ENCODE measurements at regions not wholly inside any gene's neighbourhood (a gene's known extent, or its start where the extent isn't known, plus 50 kb on each side); places are given as distances from the start of the nearest gene placed in this dataset.

- Histone ChIP-seq H4K20me1 (ENCODE audit: insufficient read depth, low read length, poor library complexity, severe bottlenecking) (no peaks in the 10 kb centered on the region), H3K79me2 (ENCODE audit: insufficient read depth, low read length) (no peaks in the 10 kb centered on the region), H3K27me3 (ENCODE audit: insufficient read depth, low read length, poor library complexity, severe bottlenecking) (no peaks in the 10 kb centered on the region), H3K9me3 (ENCODE audit: insufficient read depth, low read depth, low read length) (no peaks in the 10 kb centered on the region), H3K9me2 (replicated peaks; ENCODE audit: low read depth, low read length) (no peaks in the 10 kb centered on the region), H3K36me3 (ENCODE audit: insufficient read depth, low read length) (no peaks in the 10 kb centered on the region), H3K4me3 (ENCODE audit: low read length, poor library complexity, severe bottlenecking) (no peak overlapping the region), H3K4me2 (ENCODE audit: low read depth, low read length, poor library complexity, severe bottlenecking) (no peak overlapping the region), H3K9ac (ENCODE audit: low read depth, low read length, poor library complexity, severe bottlenecking) (no peak overlapping the region), H3F3A (ENCODE audit: low read depth) (no peaks in the 10 kb centered on the region), H3K4me1 (ENCODE audit: insufficient read depth, low read length, poor library complexity, severe bottlenecking) (no peaks in the 10 kb centered on the region), H2AFZ (ENCODE audit: low read length) (no peak overlapping the region)
- TF ChIP-seq CTCF (conservative IDR thresholded peaks at IDR 0.05; ENCODE audit: low read length) (no peak), EZH2phosphoT487 (IDR thresholded peaks at IDR 0.05; ENCODE audit: borderline replicate concordance) (no peak)
Measured at GRCh38 chr2:16101196-16101595, 160.8 kb downstream of the MYCN start.

GRCh38 chr2:16100006-16100405, 159.7 kb downstream of the MYCN start:
- no peaks in the 10 kb centered on the region for H3K36me3 ChIP-seq (ENCODE audit: insufficient read depth, low read length)
- H3K4me2 ChIP-seq (ENCODE audit: low read depth, low read length, poor library complexity, severe bottlenecking), result no peak overlapping the region
- H3K4me1 ChIP-seq (ENCODE audit: insufficient read depth, low read length, poor library complexity, severe bottlenecking), result no peaks in the 10 kb centered on the region
- H3K4me3 ChIP-seq (ENCODE audit: low read length, poor library complexity, severe bottlenecking), result no peak overlapping the region
- no peaks in the 10 kb centered on the region for H3K9me3 ChIP-seq (ENCODE audit: insufficient read depth, low read depth, low read length)
- no peaks in the 10 kb centered on the region for H3K9me2 ChIP-seq (replicated peaks; ENCODE audit: low read depth, low read length)
- H3F3A ChIP-seq (ENCODE audit: low read depth), result no peaks in the 10 kb centered on the region
- TF ChIP-seq CTCF (conservative IDR thresholded peaks at IDR 0.05; ENCODE audit: low read length) (no peak), EZH2phosphoT487 (IDR thresholded peaks at IDR 0.05; ENCODE audit: borderline replicate concordance) (no peak)
- H3K27me3 ChIP-seq (ENCODE audit: insufficient read depth, low read length, poor library complexity, severe bottlenecking), result no peaks in the 10 kb centered on the region
- no peak overlapping the region for H3K9ac ChIP-seq (ENCODE audit: low read depth, low read length, poor library complexity, severe bottlenecking)
- no peaks in the 10 kb centered on the region for H4K20me1 ChIP-seq (ENCODE audit: insufficient read depth, low read length, poor library complexity, severe bottlenecking)
- H3K79me2 ChIP-seq (ENCODE audit: insufficient read depth, low read length), result no peaks in the 10 kb centered on the region
- H2AFZ ChIP-seq (ENCODE audit: low read length), result no peak overlapping the region

- H3K4me1 ChIP-seq (ENCODE audit: insufficient read depth, low read length, poor library complexity, severe bottlenecking), result no peaks in the 10 kb centered on the region
Measured at GRCh38 chr2:16099326-16099725, 159.0 kb downstream of the MYCN start.

More at GRCh38 chr2:16099326-16099725, 159.0 kb downstream of the MYCN start:
- H3K36me3 ChIP-seq (ENCODE audit: insufficient read depth, low read length), result no peaks in the 10 kb centered on the region
- TF ChIP-seq EZH2phosphoT487 (IDR thresholded peaks at IDR 0.05; ENCODE audit: borderline replicate concordance) (no peak), CTCF (conservative IDR thresholded peaks at IDR 0.05; ENCODE audit: low read length) (no peak)
- no peaks in the 10 kb centered on the region for H3F3A ChIP-seq (ENCODE audit: low read depth)
- no peak overlapping the region for H3K4me3 ChIP-seq (ENCODE audit: low read length, poor library complexity, severe bottlenecking)
- no peaks in the 10 kb centered on the region for H3K27me3 ChIP-seq (ENCODE audit: insufficient read depth, low read length, poor library complexity, severe bottlenecking)
- H3K4me2 ChIP-seq (ENCODE audit: low read depth, low read length, poor library complexity, severe bottlenecking), result no peak overlapping the region
- no peaks in the 10 kb centered on the region for H3K9me2 ChIP-seq (replicated peaks; ENCODE audit: low read depth, low read length)
- H3K9me3 ChIP-seq (ENCODE audit: insufficient read depth, low read depth, low read length), result no peaks in the 10 kb centered on the region
- H3K9ac ChIP-seq (ENCODE audit: low read depth, low read length, poor library complexity, severe bottlenecking), result no peak overlapping the region
- no peaks in the 10 kb centered on the region for H4K20me1 ChIP-seq (ENCODE audit: insufficient read depth, low read length, poor library complexity, severe bottlenecking)
- H3K79me2 ChIP-seq (ENCODE audit: insufficient read depth, low read length), result no peaks in the 10 kb centered on the region
- H2AFZ ChIP-seq (ENCODE audit: low read length), result no peak overlapping the region
